ENCODE measurements at regions not wholly inside any gene's neighbourhood (a gene's known extent, or its start where the extent isn't known, plus 50 kb on each side); places are given as distances from the start of the nearest gene placed in this dataset.

- no peak for TF ChIP-seq CTCF (conservative IDR thresholded peaks at IDR 0.05 in 1 of 2, IDR thresholded peaks at IDR 0.05 in 1 of 2; ENCODE audit: extremely low read depth in 1 of 2, insufficient read depth in 1 of 2, low read depth in 1 of 2, low read length in 2 of 2)
- TF ChIP-seq EZH2 (IDR thresholded peaks at IDR 0.05; ENCODE audit: borderline replicate concordance, low read length), result no peak
Measured at GRCh38 chr5:92237896-92238295, 854.8 kb upstream of the ARRDC3 start.
